SU-DHL-6 (cell line): ENCODE measurements at regions not wholly inside any gene's neighbourhood (a gene's known extent, or its start where the extent isn't known, plus 50 kb on each side); places are given as distances from the start of the nearest gene placed in this dataset.

ENCODE experiments used
- H2AFZ ChIP-seq: fragments of 200-600 bp; sonication (generic); 2 replicates; pipeline ENCODE4 v1.6.1; 2014; ENCODE audit warnings: low read depth, mild to moderate bottlenecking, moderate library complexity, mixed read lengths, antibody characterized with exemption, low read length; ENCODE audit not compliant: severe bottlenecking
- H3F3A ChIP-seq: fragments of 200-600 bp; shearing (Covaris generic); 2 replicates; pipeline ENCODE4 v1.6.0; 2016; ENCODE audit warnings: antibody characterized with exemption, mild to moderate bottlenecking; ENCODE audit not compliant: insufficient read depth
- H3K27ac ChIP-seq: fragments of 200-600 bp; sonication (generic); 2 replicates; pipeline ENCODE4 v1.5.1; 2016; ENCODE audit warnings: low read depth, mild to moderate bottlenecking, low read length, moderate library complexity, mixed read lengths
- H3K27me3 ChIP-seq: fragments of 200-600 bp; sonication (generic), shearing (Covaris generic); 2 replicates; pipeline ENCODE4 v1.6.0; 2014; ENCODE audit warnings: mild to moderate bottlenecking, low read length
- H3K36me3 ChIP-seq: fragments of 200-600 bp; sonication (generic); 2 replicates; pipeline ENCODE4 v1.6.1; 2014; ENCODE audit warnings: mild to moderate bottlenecking, low read length, mixed read lengths
- H3K4me2 ChIP-seq: fragments of 300-600, 200-600 bp; shearing (Covaris generic), sonication (generic); 2 replicates; pipeline ENCODE4 v1.6.0; 2014; ENCODE audit warnings: low read length, low read depth, mild to moderate bottlenecking; ENCODE audit not compliant: poor library complexity, severe bottlenecking
- H3K4me3 ChIP-seq: fragments of 200-600 bp; sonication (generic); 2 replicates; pipeline ENCODE4 v1.5.1; 2014; ENCODE audit warnings: antibody characterized with exemption, low read length, mild to moderate bottlenecking, mixed read lengths; ENCODE audit not compliant: insufficient read depth, poor library complexity, severe bottlenecking
- H3K79me2 ChIP-seq: fragments of 200-600 bp; sonication (generic); 2 replicates; pipeline ENCODE4 v1.6.1; 2014; ENCODE audit warnings: mild to moderate bottlenecking, low read length, moderate library complexity; ENCODE audit not compliant: insufficient read depth
- H3K9ac ChIP-seq: fragments of 200-600 bp; sonication (generic); 2 replicates; pipeline ENCODE4 v1.7.0; 2014; ENCODE audit warnings: mild to moderate bottlenecking, low read length
- H3K9me2 ChIP-seq: fragments of 200-600 bp; sonication (generic); replicated peaks from 2 replicates; pipeline ENCODE4 v1.6.1; 2014; ENCODE audit warnings: low read length; ENCODE audit not compliant: insufficient read depth
- H3K9me3 ChIP-seq: fragments of 200-600 bp; sonication (generic); 2 replicates; pipeline ENCODE4 v1.6.1; 2014; ENCODE audit warnings: low read length, mixed read lengths; ENCODE audit not compliant: insufficient read depth
- H4K20me1 ChIP-seq: fragments of 200-600 bp; sonication (generic); 2 replicates; pipeline ENCODE4 v1.6.1; 2014; ENCODE audit warnings: low read depth, mild to moderate bottlenecking, antibody characterized with exemption, low read length, moderate library complexity, mixed read lengths
- EZH2phosphoT487 ChIP-seq: fragments of 200-600 bp; sonication (generic), shearing (Covaris generic); conservative IDR thresholded peaks from 2 replicates; pipeline ENCODE4 v1.6.1; 2018; ENCODE audit warnings: mild to moderate bottlenecking, antibody characterized with exemption, low read length, moderate library complexity, mixed read lengths
- TF ChIP-seq, protein P1 (sequence below): fragments of 200-600 bp; sonication (generic); IDR thresholded peaks from one replicate; pipeline ENCODE4 v1.5.1; 2017; ENCODE audit warnings: antibody characterized with exemption, mild to moderate bottlenecking, low read length, moderate library complexity; ENCODE audit not compliant: insufficient read depth, poor library complexity, severe bottlenecking

DNA sequence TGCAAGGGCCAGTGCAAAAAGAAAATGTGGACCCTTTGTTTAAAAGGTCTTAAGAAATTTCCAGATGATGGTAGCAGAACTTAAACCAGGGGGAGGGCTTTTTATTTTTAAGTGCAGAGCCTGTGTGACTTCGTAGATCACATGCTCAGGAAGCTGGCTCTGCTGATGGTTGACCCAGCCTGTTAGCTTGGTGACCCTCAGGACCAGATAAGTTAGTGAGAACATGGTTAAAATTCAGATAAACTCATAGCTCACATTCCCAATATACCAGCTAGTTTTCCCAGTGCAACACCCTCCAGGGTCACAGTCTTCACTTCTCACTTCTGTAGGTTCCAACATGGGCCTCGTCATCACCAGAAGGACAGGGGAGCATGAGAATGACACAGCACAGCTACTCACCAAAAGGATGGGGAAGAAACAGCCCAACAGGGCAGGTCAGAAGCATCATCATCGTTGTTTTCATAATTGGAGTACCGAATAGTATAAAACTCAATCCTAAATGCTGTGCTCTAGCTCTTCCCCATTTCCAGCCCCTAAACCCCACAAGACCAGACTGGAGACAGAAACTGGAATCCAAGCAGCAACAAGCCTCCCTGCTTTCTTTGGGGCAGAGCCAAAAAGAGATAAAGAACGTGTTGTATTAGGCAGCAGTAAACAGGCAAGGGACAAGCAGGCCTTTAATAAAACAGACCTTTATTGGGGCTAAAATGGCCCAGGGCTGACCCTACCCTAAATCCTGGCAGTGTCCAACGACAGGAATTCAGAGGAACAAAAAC lies 102.2 kb upstream of the ANKRD1 start:
- H3K9me3 ChIP-seq, result no peaks in the 10 kb centered on the region
- TF ChIP-seq EZH2phosphoT487, result no peak
- TF ChIP-seq, protein P1, sequence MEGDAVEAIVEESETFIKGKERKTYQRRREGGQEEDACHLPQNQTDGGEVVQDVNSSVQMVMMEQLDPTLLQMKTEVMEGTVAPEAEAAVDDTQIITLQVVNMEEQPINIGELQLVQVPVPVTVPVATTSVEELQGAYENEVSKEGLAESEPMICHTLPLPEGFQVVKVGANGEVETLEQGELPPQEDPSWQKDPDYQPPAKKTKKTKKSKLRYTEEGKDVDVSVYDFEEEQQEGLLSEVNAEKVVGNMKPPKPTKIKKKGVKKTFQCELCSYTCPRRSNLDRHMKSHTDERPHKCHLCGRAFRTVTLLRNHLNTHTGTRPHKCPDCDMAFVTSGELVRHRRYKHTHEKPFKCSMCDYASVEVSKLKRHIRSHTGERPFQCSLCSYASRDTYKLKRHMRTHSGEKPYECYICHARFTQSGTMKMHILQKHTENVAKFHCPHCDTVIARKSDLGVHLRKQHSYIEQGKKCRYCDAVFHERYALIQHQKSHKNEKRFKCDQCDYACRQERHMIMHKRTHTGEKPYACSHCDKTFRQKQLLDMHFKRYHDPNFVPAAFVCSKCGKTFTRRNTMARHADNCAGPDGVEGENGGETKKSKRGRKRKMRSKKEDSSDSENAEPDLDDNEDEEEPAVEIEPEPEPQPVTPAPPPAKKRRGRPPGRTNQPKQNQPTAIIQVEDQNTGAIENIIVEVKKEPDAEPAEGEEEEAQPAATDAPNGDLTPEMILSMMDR, result no peak
- H3K4me2 ChIP-seq, result no peak overlapping the region
- no peaks in the 10 kb centered on the region for H3K9me2 ChIP-seq
- H3K9ac ChIP-seq, result no peak overlapping the region
- no peaks in the 10 kb centered on the region for H3K36me3 ChIP-seq
- H3K27ac ChIP-seq, result no peak overlapping the region
- no peaks in the 10 kb centered on the region for H4K20me1 ChIP-seq
- H3K79me2 ChIP-seq, result no peaks in the 10 kb centered on the region
- H3K27me3 ChIP-seq, result no peaks in the 10 kb centered on the region
- H2AFZ ChIP-seq, result no peak overlapping the region
- H3F3A ChIP-seq, result no peaks in the 10 kb centered on the region
- no peak overlapping the region for H3K4me3 ChIP-seq

DNA sequence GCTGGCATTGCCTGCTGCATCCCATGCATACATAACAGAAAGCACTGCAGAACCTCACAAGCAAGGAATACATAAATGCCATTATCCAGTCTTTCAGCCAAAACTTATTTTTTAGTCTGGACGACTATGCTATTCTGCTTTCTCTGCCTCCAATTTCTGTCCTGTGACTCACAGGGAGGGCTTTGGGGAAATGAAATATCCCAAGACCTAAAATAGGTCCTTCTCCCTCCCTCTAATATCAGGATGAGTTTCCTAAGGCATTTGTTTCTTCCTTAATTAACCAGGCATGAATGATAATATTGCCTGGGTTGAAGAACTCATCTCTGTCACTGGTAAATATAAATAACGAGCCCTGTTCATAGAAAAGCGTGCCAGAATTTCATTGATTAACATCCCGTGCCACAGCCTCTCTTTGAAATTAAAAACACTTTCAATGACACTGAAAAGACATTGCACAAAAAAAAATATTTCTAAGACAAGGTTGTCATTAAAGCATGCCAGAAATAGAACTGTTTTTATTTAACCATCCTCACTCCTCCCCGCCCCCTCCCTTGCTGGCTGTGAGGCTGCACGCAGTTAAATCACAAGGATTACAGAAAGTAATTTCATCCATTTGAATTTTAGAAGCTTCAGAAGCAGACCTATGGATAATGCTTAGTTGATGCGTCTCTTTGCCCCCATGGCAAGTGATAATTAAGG lies 103.0 kb upstream of the ANKRD1 start:
- Histone ChIP-seq H3K9me2 (no peaks in the 10 kb centered on the region), H3K9me3 (no peaks in the 10 kb centered on the region), H4K20me1 (no peaks in the 10 kb centered on the region), H3K27me3 (no peaks in the 10 kb centered on the region), H2AFZ (no peak overlapping the region), H3K36me3 (no peaks in the 10 kb centered on the region), H3K79me2 (no peaks in the 10 kb centered on the region), H3K4me2 (no peak overlapping the region), H3K27ac (no peak overlapping the region), H3K9ac (no peak overlapping the region), H3F3A (no peaks in the 10 kb centered on the region), H3K4me3 (no peak overlapping the region)
- TF ChIP-seq EZH2phosphoT487, result no peak
- TF ChIP-seq, protein P1, result no peak

GRCh38 chr10:91024541-91024940 lies 103.7 kb upstream of the ANKRD1 start:
- H4K20me1 ChIP-seq, result no peaks in the 10 kb centered on the region
- TF ChIP-seq EZH2phosphoT487, result no peak
- TF ChIP-seq, protein P1, result no peak
- no peaks in the 10 kb centered on the region for H3K27me3 ChIP-seq
- H3K9me2 ChIP-seq, result no peaks in the 10 kb centered on the region
- no peaks in the 10 kb centered on the region for H3F3A ChIP-seq
- H3K27ac ChIP-seq, result no peak overlapping the region
- no peak overlapping the region for H2AFZ ChIP-seq
- H3K36me3 ChIP-seq, result no peaks in the 10 kb centered on the region
- H3K79me2 ChIP-seq, result no peaks in the 10 kb centered on the region
- H3K9me3 ChIP-seq, result no peaks in the 10 kb centered on the region
- no peak overlapping the region for H3K4me2 ChIP-seq
- H3K9ac ChIP-seq, result no peak overlapping the region
- no peak overlapping the region for H3K4me3 ChIP-seq
